ENCODE measurements at regions not wholly inside any gene's neighbourhood (a gene's known extent, or its start where the extent isn't known, plus 50 kb on each side); places are given as distances from the start of the nearest gene placed in this dataset.

DNA sequence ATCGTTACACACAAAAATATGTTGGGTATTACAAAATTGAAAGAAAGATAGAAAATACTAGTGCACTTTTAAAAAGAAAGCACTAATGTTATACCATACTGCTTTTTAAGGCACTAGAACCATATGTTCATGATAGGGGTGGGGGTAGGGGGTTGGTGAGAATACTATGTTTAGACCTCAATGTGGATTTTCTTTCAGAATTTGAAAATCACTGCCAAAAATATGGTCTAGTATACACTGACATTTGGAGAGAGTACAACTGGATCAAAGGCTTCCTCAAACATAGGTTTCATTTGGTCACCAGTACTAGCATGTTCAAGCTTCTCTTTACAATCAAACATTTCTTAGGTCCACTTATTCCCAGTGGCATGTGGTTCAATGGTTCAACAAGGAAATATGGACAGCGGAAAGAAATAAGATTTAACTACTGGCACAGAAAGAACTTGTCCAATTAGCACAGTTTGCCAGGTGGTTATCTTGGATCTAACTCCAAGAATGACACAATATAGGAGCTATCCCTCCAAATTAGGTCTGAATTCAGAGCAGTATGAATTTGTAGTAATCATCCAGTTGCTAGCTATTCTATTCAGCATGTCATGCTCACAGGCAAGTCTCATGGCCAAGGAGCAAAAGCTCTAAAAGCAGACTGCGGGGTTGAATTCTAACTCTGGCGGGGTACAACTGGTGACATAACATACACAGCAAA is 139.3 kb downstream of the SLC24A2 start:
- TF ChIP-seq CTCF (conservative IDR thresholded peaks at IDR 0.05; ENCODE audit: low read length) (no peak), EZH2phosphoT487 (IDR thresholded peaks at IDR 0.05; ENCODE audit: borderline replicate concordance, low read depth, low read length) (no peak)

GRCh38 chr9:19648672-19649071 is 140.2 kb downstream of the SLC24A2 start:
- Histone ChIP-seq H3K9me3 (ENCODE audit: low read length) (no peaks in the 10 kb centered on the region), H3K4me2 (ENCODE audit: low read length) (no peak overlapping the region), H2AFZ (ENCODE audit: low read length) (no peak overlapping the region), H3K79me2 (ENCODE audit: insufficient read depth, low read depth, low read length) (no peaks in the 10 kb centered on the region), H3K4me1 (ENCODE audit: insufficient read depth, low read length, poor library complexity, severe bottlenecking) (no peaks in the 10 kb centered on the region), H3K27ac (ENCODE audit: low read depth, low read length, poor library complexity, severe bottlenecking) (no peak overlapping the region), H4K20me1 (ENCODE audit: insufficient read depth, low read length) (no peaks in the 10 kb centered on the region), H3K9me2 (ENCODE audit: insufficient read depth, low read length) (no peaks in the 10 kb centered on the region), H3K36me3 (ENCODE audit: insufficient read depth, low read length) (no peaks in the 10 kb centered on the region), H3K4me3 (ENCODE audit: low read depth, low read length, poor library complexity, severe bottlenecking) (no peak overlapping the region)
- no TSS peak for BruUV-seq (replicated peaks)
- ChIA-PET CTCF (ENCODE audit: unreplicated experiment) (no interaction called here), POLR2A (interaction anchor here (1.1 kb wide), 1 partner anchor 10 kb away, joined by 4 read pairs; no protein-coding TSS in a partner anchor)
- TF ChIP-seq CTCF (conservative IDR thresholded peaks at IDR 0.05; ENCODE audit: low read length) (no peak), EZH2phosphoT487 (IDR thresholded peaks at IDR 0.05; ENCODE audit: borderline replicate concordance, low read depth, low read length) (no peak)
- no peak for DNase-seq (ENCODE audit: low spot score)
- intact Hi-C loops (cut with micrococcal nuclease; ENCODE audit: unreplicated experiment): no loop called here

More for the DNA sequence above, 139.3 kb downstream of the SLC24A2 start:
- H3K36me3 ChIP-seq (ENCODE audit: insufficient read depth, low read length): no peaks in the 10 kb centered on the region
- H3K79me2 ChIP-seq (ENCODE audit: insufficient read depth, low read depth, low read length): no peaks in the 10 kb centered on the region
- no TSS peak for BruUV-seq (replicated peaks)
- H3K9me3 ChIP-seq (ENCODE audit: low read length): no peaks in the 10 kb centered on the region
- no peak for DNase-seq (ENCODE audit: low spot score)
- no peak overlapping the region for H3K4me2 ChIP-seq (ENCODE audit: low read length)
- no peak overlapping the region for H3K4me3 ChIP-seq (ENCODE audit: low read depth, low read length, poor library complexity, severe bottlenecking)
- H3K9me2 ChIP-seq (ENCODE audit: insufficient read depth, low read length): no peaks in the 10 kb centered on the region
- H2AFZ ChIP-seq (ENCODE audit: low read length): no peak overlapping the region
- ChIA-PET CTCF (ENCODE audit: unreplicated experiment) (no interaction called here), POLR2A (interaction anchor here (0.6 to 2.6 kb wide), 3 partner anchors 11 to 825 kb away, joined by 4 to 11 read pairs (median 7); no protein-coding TSS in a partner anchor)
- H3K4me1 ChIP-seq (ENCODE audit: insufficient read depth, low read length, poor library complexity, severe bottlenecking): no peaks in the 10 kb centered on the region
- intact Hi-C loops (cut with micrococcal nuclease; ENCODE audit: unreplicated experiment): no loop called here
- H3K27ac ChIP-seq (ENCODE audit: low read depth, low read length, poor library complexity, severe bottlenecking): no peak overlapping the region
- H4K20me1 ChIP-seq (ENCODE audit: insufficient read depth, low read length): no peaks in the 10 kb centered on the region

- TF ChIP-seq EZH2phosphoT487 (IDR thresholded peaks at IDR 0.05; ENCODE audit: borderline replicate concordance, low read depth, low read length) (no peak), CTCF (conservative IDR thresholded peaks at IDR 0.05; ENCODE audit: low read length) (no peak)
- intact Hi-C loops (cut with micrococcal nuclease; ENCODE audit: unreplicated experiment): no loop called here
- no peaks in the 10 kb centered on the region for H3K4me1 ChIP-seq (ENCODE audit: insufficient read depth, low read length, poor library complexity, severe bottlenecking)
- no peaks in the 10 kb centered on the region for H3K79me2 ChIP-seq (ENCODE audit: insufficient read depth, low read depth, low read length)
- H4K20me1 ChIP-seq (ENCODE audit: insufficient read depth, low read length): no peaks in the 10 kb centered on the region
- no peaks in the 10 kb centered on the region for H3K9me2 ChIP-seq (ENCODE audit: insufficient read depth, low read length)
- CTCF ChIA-PET (ENCODE audit: unreplicated experiment): no interaction called here
- H3K4me2 ChIP-seq (ENCODE audit: low read length): no peak overlapping the region
- H3K27ac ChIP-seq (ENCODE audit: low read depth, low read length, poor library complexity, severe bottlenecking): no peak overlapping the region
- H3K4me3 ChIP-seq (ENCODE audit: low read depth, low read length, poor library complexity, severe bottlenecking): no peak overlapping the region
- H2AFZ ChIP-seq (ENCODE audit: low read length): no peak overlapping the region
- BruUV-seq (replicated peaks): no TSS peak
- no peaks in the 10 kb centered on the region for H3K36me3 ChIP-seq (ENCODE audit: insufficient read depth, low read length)
- POLR2A ChIA-PET: no interaction called here
- no peaks in the 10 kb centered on the region for H3K9me3 ChIP-seq (ENCODE audit: low read length)
- DNase-seq (ENCODE audit: low spot score): no peak
Measured at GRCh38 chr9:19643875-19644274, 145.0 kb downstream of the SLC24A2 start.

Measured in OCI-LY7 (cell line).